WTC11 (cell line): ENCODE measurements at regions not wholly inside any gene's neighbourhood (a gene's known extent, or its start where the extent isn't known, plus 50 kb on each side); places are given as distances from the start of the nearest gene placed in this dataset.

Source experiments
- AFF4 ChIP-seq: sonication (generic); formaldehyde crosslinking; IDR thresholded peaks from 2 replicates; pipeline ENCODE4 v1.8.1; 2023; ENCODE audit warnings: mild to moderate bottlenecking, missing genetic modification reagents, borderline replicate concordance
- CTCF ChIP-seq: fragments of 200-600 bp; IDR thresholded peaks from 2 replicates; pipeline ENCODE4 v1.8.0; 2022; ENCODE audit warnings: antibody characterized with exemption
- GABPB1 ChIP-seq: sonication (generic); formaldehyde crosslinking; IDR thresholded peaks from 2 replicates; pipeline ENCODE4 v1.8.1; 2023; ENCODE audit warnings: mild to moderate bottlenecking, missing genetic modification reagents
- HMGA2 ChIP-seq: fragments of 250-450 bp; sonication (Bioruptor Pico); IDR thresholded peaks from 2 replicates; pipeline ENCODE4 v1.4.0; 2021; ENCODE audit warnings: mild to moderate bottlenecking, moderate library complexity
- HMGXB4 ChIP-seq: sonication (generic); formaldehyde crosslinking; IDR thresholded peaks from 2 replicates; pipeline ENCODE4 v1.8.1; 2023; ENCODE audit warnings: mild to moderate bottlenecking, moderate library complexity, missing genetic modification reagents
- NFYB ChIP-seq: sonication (generic); formaldehyde crosslinking; conservative IDR thresholded peaks from 2 replicates; pipeline ENCODE4 v1.8.0; 2022; ENCODE audit warnings: low read depth, missing genetic modification reagents
- TEAD4 ChIP-seq: sonication (generic); formaldehyde crosslinking; IDR thresholded peaks from 2 replicates; pipeline ENCODE4 v1.8.0; 2022; ENCODE audit warnings: mild to moderate bottlenecking, missing genetic modification reagents

- TF ChIP-seq CTCF (no peak), NFYB (no peak), HMGA2 (CRISPR knock-in tag) (no peak), HMGXB4 (no peak), AFF4 (CRISPR knock-in tag) (no peak), TEAD4 (CRISPR knock-in tag) (no peak), GABPB1 (CRISPR knock-in tag) (no peak)
These were observed 106.6 kb upstream of the PLXNA2 start for GRCh38 chr1:208350815-208351214.
